OCI-LY1 (cell line): ENCODE measurements at regions not wholly inside any gene's neighbourhood (a gene's known extent, or its start where the extent isn't known, plus 50 kb on each side); places are given as distances from the start of the nearest gene placed in this dataset.

Experiments used
- H2AFZ ChIP-seq: fragments of 200-600 bp; sonication (generic), shearing (Covaris generic); 2 replicates; pipeline ENCODE4 v1.6.0; 2014; ENCODE audit warnings: antibody characterized with exemption, mild to moderate bottlenecking, low read length
- H3F3A ChIP-seq: fragments of 200-600 bp; sonication (generic), shearing (Covaris generic); 2 replicates; pipeline ENCODE4 v1.6.0; 2014; ENCODE audit warnings: mild to moderate bottlenecking, antibody characterized with exemption, low read length, moderate library complexity; ENCODE audit not compliant: insufficient read depth
- H3K27ac ChIP-seq: fragments of 200-600 bp; sonication (generic); 2 replicates; pipeline ENCODE4 v1.5.1; 2014; ENCODE audit warnings: low read length, mixed run types, mild to moderate bottlenecking, low read depth; ENCODE audit not compliant: poor library complexity, severe bottlenecking
- H3K27me3 ChIP-seq: fragments of 200-600 bp; sonication (generic); 2 replicates; pipeline ENCODE4 v1.6.0; 2014; ENCODE audit warnings: antibody characterized with exemption, mild to moderate bottlenecking, low read length, moderate library complexity; ENCODE audit not compliant: insufficient read depth
- H3K36me3 ChIP-seq: fragments of 200-600 bp; sonication (generic); 2 replicates; pipeline ENCODE4 v1.6.1; 2014; ENCODE audit warnings: mild to moderate bottlenecking, antibody characterized with exemption, low read length, moderate library complexity, mixed read lengths; ENCODE audit not compliant: insufficient read depth
- H3K4me1 ChIP-seq: fragments of 200-600 bp; sonication (generic); 2 replicates; pipeline ENCODE4 v1.5.1; 2014; ENCODE audit warnings: mild to moderate bottlenecking, low read length, moderate library complexity; ENCODE audit not compliant: insufficient read depth, severe bottlenecking
- H3K4me2 ChIP-seq: fragments of 200-600 bp; sonication (generic), shearing (Covaris generic); 2 replicates; pipeline ENCODE4 v1.6.1; 2014; ENCODE audit warnings: low read length
- H3K4me3 ChIP-seq: fragments of 200-600 bp; sonication (generic); 2 replicates; pipeline ENCODE4 v1.5.1; 2014; ENCODE audit warnings: low read length, low read depth, mild to moderate bottlenecking, mixed read lengths; ENCODE audit not compliant: poor library complexity, severe bottlenecking
- H3K79me2 ChIP-seq: fragments of 200-600 bp; shearing (Covaris generic); 2 replicates; pipeline ENCODE4 v1.6.1; 2016; ENCODE audit warnings: mixed run types, low read length, mixed read lengths; ENCODE audit not compliant: insufficient read depth
- H3K9ac ChIP-seq: fragments of 200-600 bp; sonication (generic), shearing (Covaris generic); 2 replicates; pipeline ENCODE4 v1.6.1; 2014; ENCODE audit warnings: mild to moderate bottlenecking, low read length, mixed read lengths
- H3K9me2 ChIP-seq: fragments of 200-600 bp; sonication (generic), shearing (Covaris generic); 2 replicates; pipeline ENCODE4 v1.6.1; 2014; ENCODE audit warnings: low read depth, mild to moderate bottlenecking, low read length, mixed read lengths
- H3K9me3 ChIP-seq: fragments of 200-600 bp; shearing (Covaris generic); 2 replicates; pipeline ENCODE4 v1.6.1; 2014; ENCODE audit warnings: low read length, mixed read lengths
- H4K20me1 ChIP-seq: fragments of 200-600 bp; sonication (generic), shearing (Covaris generic); 2 replicates; pipeline ENCODE4 v1.6.0; 2016; ENCODE audit warnings: mild to moderate bottlenecking, low read length; ENCODE audit not compliant: insufficient read depth
- CTCF ChIP-seq: fragments of 200-600 bp; sonication (generic), shearing (Covaris generic); IDR thresholded peaks from 2 replicates; pipeline ENCODE4 v1.5.1; 2017; ENCODE audit warnings: mild to moderate bottlenecking, antibody characterized with exemption, low read length, moderate library complexity, mixed read lengths
- EZH2 ChIP-seq: fragments of 200-600 bp; sonication (generic), shearing (Covaris generic); IDR thresholded peaks from 2 replicates; pipeline ENCODE4 v1.8.0; 2017; ENCODE audit warnings: borderline replicate concordance, mixed run types, mild to moderate bottlenecking, antibody characterized with exemption, low read length, moderate library complexity, mixed read lengths

GRCh38 chr5:2908086-2908485 lies 156.6 kb upstream of the IRX2 start:
- Histone ChIP-seq H3K9me3 (no peaks in the 10 kb centered on the region), H3K4me2 (no peak overlapping the region), H3K79me2 (no peaks in the 10 kb centered on the region), H3K9me2 (no peaks in the 10 kb centered on the region), H2AFZ (no peak overlapping the region), H4K20me1 (no peaks in the 10 kb centered on the region), H3K27ac (no peak overlapping the region), H3F3A (no peaks in the 10 kb centered on the region), H3K4me3 (no peak overlapping the region), H3K4me1 (no peaks in the 10 kb centered on the region), H3K36me3 (no peaks in the 10 kb centered on the region), H3K27me3 (no peaks in the 10 kb centered on the region), H3K9ac (no peak overlapping the region)
- TF ChIP-seq CTCF (no peak), EZH2 (no peak)

- Histone ChIP-seq H3K4me3 (no peak overlapping the region), H3F3A (no peaks in the 10 kb centered on the region), H4K20me1 (no peaks in the 10 kb centered on the region), H3K27me3 (no peaks in the 10 kb centered on the region), H3K4me1 (no peaks in the 10 kb centered on the region), H3K9ac (no peak overlapping the region), H3K27ac (no peak overlapping the region), H3K4me2 (no peak overlapping the region), H3K9me2 (no peaks in the 10 kb centered on the region), H3K36me3 (no peaks in the 10 kb centered on the region), H3K9me3 (no peaks in the 10 kb centered on the region), H2AFZ (no peak overlapping the region), H3K79me2 (no peaks in the 10 kb centered on the region)
- TF ChIP-seq EZH2 (no peak), CTCF (no peak)
Measured at GRCh38 chr5:2906302-2907090, 155.0 kb upstream of the IRX2 start.

GRCh38 chr5:2905741-2906140 lies 154.3 kb upstream of the IRX2 start:
- Histone ChIP-seq H3K9ac (no peak overlapping the region), H3K27me3 (no peaks in the 10 kb centered on the region), H3K4me3 (no peak overlapping the region), H3K36me3 (no peaks in the 10 kb centered on the region), H3K9me3 (no peaks in the 10 kb centered on the region), H4K20me1 (no peaks in the 10 kb centered on the region), H3K9me2 (no peaks in the 10 kb centered on the region), H3K4me1 (no peaks in the 10 kb centered on the region), H3K4me2 (no peak overlapping the region), H2AFZ (no peak overlapping the region), H3K27ac (no peak overlapping the region), H3F3A (no peaks in the 10 kb centered on the region), H3K79me2 (no peaks in the 10 kb centered on the region)
- TF ChIP-seq EZH2 (no peak), CTCF (no peak)
